Activated B cell treated with CpG ODN at 0.5 μM for 24 hours (primary cell): ENCODE measurements at regions not wholly inside any gene's neighbourhood (a gene's known extent, or its start where the extent isn't known, plus 50 kb on each side); places are given as distances from the start of the nearest gene placed in this dataset.

ENCODE experiments used
- ATAC-seq: fragments of 200-7000 bp; cut with Tn5 transposase; one replicate; pipeline ENCODE4 v1.10.0; 2021; ENCODE audit warnings: low read depth, mild to moderate bottlenecking, moderate library complexity
- CTCF ChIA-PET: fragments of 350-600 bp; sonication (Branson Sonifier 250); formaldehyde crosslinking; loops from one replicate; lab custom pipeline; 2021; ENCODE audit warnings: antibody characterized with exemption; lab: Charles Lee
- POLR2A ChIA-PET: fragments of 350-600 bp; sonication (Branson Sonifier 250); formaldehyde crosslinking; loops from one replicate; lab custom pipeline; 2021; ENCODE audit warnings: antibody characterized with exemption; lab: Charles Lee
- DNase-seq: peaks from one replicate; pipeline ENCODE4 v3.0.0; 2022
- H3K27ac Mint-ChIP-seq: one replicate; pipeline ENCODE4 v1.8.0; 2020; ENCODE audit warnings: mixed read lengths
- H3K27me3 Mint-ChIP-seq: one replicate; pipeline ENCODE4 v1.8.0; 2021; ENCODE audit warnings: mixed read lengths
- H3K36me3 Mint-ChIP-seq: one replicate; pipeline ENCODE4 v1.8.0; 2021; ENCODE audit warnings: low read depth, mixed read lengths
- H3K4me1 Mint-ChIP-seq: one replicate; pipeline ENCODE4 v1.8.0; 2021; ENCODE audit warnings: mixed read lengths
- H3K4me3 Mint-ChIP-seq: one replicate; pipeline ENCODE4 v1.8.0; 2020; ENCODE audit warnings: mild to moderate bottlenecking, mixed read lengths
- H3K9me3 Mint-ChIP-seq: one replicate; pipeline ENCODE4 v1.8.0; 2020; ENCODE audit warnings: mixed read lengths
- intact Hi-C: fragments of 100-400 bp; cut with micrococcal nuclease; formaldehyde crosslinking; loops from one replicate; pipeline ENCODE4 v1.15.1; 2024
- TF ChIP-seq, protein P1 (sequence below): fragments of 200-600 bp; IDR thresholded peaks from one replicate; pipeline ENCODE4 v1.8.0; 2022; ENCODE audit warnings: antibody characterized with exemption, mild to moderate bottlenecking

- intact Hi-C loops: no loop called here
- DNase-seq (no peak), ATAC-seq (no peak)
- H3K9me3 Mint-ChIP-seq: no peaks in the 10 kb centered on the region
- POLR2A ChIA-PET: no interaction called here
- no peak overlapping the region for H3K4me3 Mint-ChIP-seq
- peaks cover 11% of the 10 kb centered on the region for H3K27me3 Mint-ChIP-seq
- H3K36me3 Mint-ChIP-seq: no peaks in the 10 kb centered on the region
- TF ChIP-seq, protein P1, sequence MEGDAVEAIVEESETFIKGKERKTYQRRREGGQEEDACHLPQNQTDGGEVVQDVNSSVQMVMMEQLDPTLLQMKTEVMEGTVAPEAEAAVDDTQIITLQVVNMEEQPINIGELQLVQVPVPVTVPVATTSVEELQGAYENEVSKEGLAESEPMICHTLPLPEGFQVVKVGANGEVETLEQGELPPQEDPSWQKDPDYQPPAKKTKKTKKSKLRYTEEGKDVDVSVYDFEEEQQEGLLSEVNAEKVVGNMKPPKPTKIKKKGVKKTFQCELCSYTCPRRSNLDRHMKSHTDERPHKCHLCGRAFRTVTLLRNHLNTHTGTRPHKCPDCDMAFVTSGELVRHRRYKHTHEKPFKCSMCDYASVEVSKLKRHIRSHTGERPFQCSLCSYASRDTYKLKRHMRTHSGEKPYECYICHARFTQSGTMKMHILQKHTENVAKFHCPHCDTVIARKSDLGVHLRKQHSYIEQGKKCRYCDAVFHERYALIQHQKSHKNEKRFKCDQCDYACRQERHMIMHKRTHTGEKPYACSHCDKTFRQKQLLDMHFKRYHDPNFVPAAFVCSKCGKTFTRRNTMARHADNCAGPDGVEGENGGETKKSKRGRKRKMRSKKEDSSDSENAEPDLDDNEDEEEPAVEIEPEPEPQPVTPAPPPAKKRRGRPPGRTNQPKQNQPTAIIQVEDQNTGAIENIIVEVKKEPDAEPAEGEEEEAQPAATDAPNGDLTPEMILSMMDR: no peak
- CTCF ChIA-PET: no interaction called here
- no peak overlapping the region for H3K27ac Mint-ChIP-seq
- H3K4me1 Mint-ChIP-seq: no peaks in the 10 kb centered on the region
Measured at GRCh38 chr2:23149777-23150176, 235.2 kb upstream of the KLHL29 start.

DNA sequence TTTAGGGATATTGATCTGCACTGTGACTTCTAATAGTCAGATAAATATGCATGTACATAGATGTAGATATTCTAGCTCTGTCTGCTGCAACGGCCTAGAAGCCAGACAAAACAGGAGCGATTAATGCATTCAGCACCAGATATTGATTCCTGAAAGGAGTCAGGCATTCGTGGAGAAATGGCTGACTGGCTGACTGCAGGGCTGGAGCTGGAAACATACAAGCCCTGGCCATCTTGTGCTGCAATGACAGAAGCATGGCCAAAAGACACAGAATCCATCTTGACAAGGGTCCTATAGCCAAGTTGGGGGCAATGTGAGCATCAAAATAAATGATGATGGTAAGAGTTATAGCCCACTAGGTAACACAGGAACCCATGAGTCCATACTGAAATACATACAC, 231.5 kb upstream of the KLHL29 start:
- Mint-ChIP-seq H3K4me3 (no peak overlapping the region), H3K27ac (no peak overlapping the region), H3K4me1 (no peaks in the 10 kb centered on the region), H3K36me3 (no peaks in the 10 kb centered on the region), H3K9me3 (no peaks in the 10 kb centered on the region), H3K27me3 (peaks cover 5% of the 10 kb centered on the region)
- ChIA-PET POLR2A (no interaction called here), CTCF (no interaction called here)
- TF ChIP-seq, protein P1: no peak
- intact Hi-C loops: no loop called here
- no peak for ATAC-seq
- no peak for DNase-seq

- POLR2A ChIA-PET: no interaction called here
- ATAC-seq (no peak), DNase-seq (no peak)
- Mint-ChIP-seq H3K27me3 (peaks cover 2% of the 10 kb centered on the region), H3K4me3 (no peak overlapping the region), H3K27ac (no peak overlapping the region), H3K9me3 (no peaks in the 10 kb centered on the region), H3K36me3 (no peaks in the 10 kb centered on the region), H3K4me1 (no peaks in the 10 kb centered on the region)
- CTCF ChIA-PET: no interaction called here
- TF ChIP-seq, protein P1: no peak
- intact Hi-C loops: no loop called here
Measured at GRCh38 chr2:23155022-23155421, 230.0 kb upstream of the KLHL29 start.

GRCh38 chr2:23157812-23158211, 227.2 kb upstream of the KLHL29 start:
- intact Hi-C loops: no loop called here
- CTCF ChIA-PET: no interaction called here
- no peak for ATAC-seq

GRCh38 chr2:23158306-23158705, 226.7 kb upstream of the KLHL29 start:
- intact Hi-C loops: no loop called here
- POLR2A ChIA-PET: no interaction called here
- DNase-seq (no peak), ATAC-seq (no peak)
- TF ChIP-seq, protein P1: no peak
- Mint-ChIP-seq H3K36me3 (no peaks in the 10 kb centered on the region), H3K9me3 (no peaks in the 10 kb centered on the region), H3K27me3 (no peaks in the 10 kb centered on the region), H3K27ac (no peak overlapping the region), H3K4me1 (no peaks in the 10 kb centered on the region), H3K4me3 (no peak overlapping the region)
- CTCF ChIA-PET: no interaction called here

More at GRCh38 chr2:23157812-23158211, 227.2 kb upstream of the KLHL29 start:
- POLR2A ChIA-PET: no interaction called here
- H3K27me3 Mint-ChIP-seq: no peaks in the 10 kb centered on the region
- TF ChIP-seq, protein P1: no peak
- H3K36me3 Mint-ChIP-seq: no peaks in the 10 kb centered on the region
- no peak for DNase-seq
- H3K4me1 Mint-ChIP-seq: no peaks in the 10 kb centered on the region
- no peak overlapping the region for H3K4me3 Mint-ChIP-seq
- no peaks in the 10 kb centered on the region for H3K9me3 Mint-ChIP-seq
- no peak overlapping the region for H3K27ac Mint-ChIP-seq
